ENCODE measurements at regions not wholly inside any gene's neighbourhood (a gene's known extent, or its start where the extent isn't known, plus 50 kb on each side); places are given as distances from the start of the nearest gene placed in this dataset.

DNA sequence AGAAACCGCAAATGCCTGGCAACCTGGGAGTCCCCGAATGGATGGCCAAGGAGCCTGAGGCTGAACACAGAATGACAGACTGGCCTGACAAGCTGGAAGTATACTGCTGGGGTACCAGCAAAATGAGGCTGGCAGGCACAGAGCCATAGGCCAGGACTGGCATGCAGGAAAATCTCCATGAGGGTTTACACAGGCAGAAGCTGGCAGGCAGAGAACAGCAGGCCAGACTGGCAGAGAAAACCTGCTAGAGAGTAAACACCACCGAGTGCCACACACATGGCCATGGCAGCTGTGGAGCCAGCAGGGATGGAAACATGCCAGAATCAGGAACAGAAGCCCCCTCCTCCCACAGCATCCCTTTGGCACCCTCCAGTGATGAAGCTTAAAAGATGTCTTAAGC, 63.4 kb downstream of the CRPPA start:
- no peak for DNase-seq (ENCODE audit: extremely low read depth in 1 of 4, low spot score in 3 of 4)
- H3K27ac ChIP-seq (ENCODE audit: extremely low read depth, low read depth, low read length), result no peak overlapping the region
- no peak overlapping the region for H3K4me3 ChIP-seq
- 0 out of 4 replicates have a peak overlapping the region, but pooled peaks of 1 of the 2 experiments have one; percentile 50 for H3K9ac ChIP-seq (ENCODE audit: insufficient read depth in 1 of 2, low read depth in 2 of 2, low read length in 2 of 2)
- no peaks in the 10 kb centered on the region for H3K27me3 ChIP-seq (ENCODE audit: control insufficient read depth in 2 of 2, insufficient read depth in 2 of 2, low read length in 2 of 2)
- ChIA-PET POLR2A (interaction anchor here (0.7 to 1.4 kb wide), 2 partner anchors 13 to 1389 kb away, joined by 3 to 7 read pairs; no protein-coding TSS in a partner anchor), CTCF (ENCODE audit: low intra/inter-chr PET ratio) (no interaction called here)
- no peaks in the 10 kb centered on the region for H3K9me3 ChIP-seq (replicated peaks; ENCODE audit: control insufficient read depth, insufficient read depth, low read depth, low read length)
- H3K4me2 ChIP-seq (ENCODE audit: insufficient read depth, low read length), result no peak overlapping the region
- no peaks in the 10 kb centered on the region for H3K79me2 ChIP-seq (ENCODE audit: control insufficient read depth, insufficient read depth, low read length)
- no peak overlapping the region for H2AFZ ChIP-seq (ENCODE audit: low read depth, low read length)
- in situ Hi-C loops (cut with MboI), result no loop called here
- H3K36me3 ChIP-seq (ENCODE audit: control insufficient read depth, insufficient read depth, low read length), result peaks cover 3% of the 10 kb centered on the region; the same call in 1 of the 3 replicates
- TF ChIP-seq GATA2 (CRISPR knock-in tag; IDR thresholded peaks at IDR 0.05) (no peak), ZNF212 (CRISPR knock-in tag; IDR thresholded peaks at IDR 0.05) (no peak), HDAC1 (IDR thresholded peaks at IDR 0.05) (no peak), POU5F1 (IDR thresholded peaks at IDR 0.05; ENCODE audit: borderline replicate concordance, low read depth, low read length, partially characterized antibody) (no peak), SIX5 (IDR thresholded peaks at IDR 0.05; ENCODE audit: borderline replicate concordance in 1 of 2, insufficient read depth in 1 of 2, low read depth in 1 of 2, low read length in 2 of 2) (no peak), TBP (optimal IDR thresholded peaks at IDR 0.05; ENCODE audit: low read depth, low read length) (no peak), CREM (IDR thresholded peaks at IDR 0.05; ENCODE audit: low read depth) (no peak), JUN (IDR thresholded peaks at IDR 0.05; ENCODE audit: borderline replicate concordance, low read depth, low read length) (no peak), JUN (CRISPR knock-in tag; IDR thresholded peaks at IDR 0.05; ENCODE audit: borderline replicate concordance) (no peak), KDM5B (IDR thresholded peaks at IDR 0.05; ENCODE audit: insufficient replicate concordance, low read depth, low read length) (no peak), ZNF766 (CRISPR knock-in tag; conservative IDR thresholded peaks at IDR 0.05) (no peak), CCAR2 (IDR thresholded peaks at IDR 0.05; ENCODE audit: low read depth, low read length) (no peak), MXI1 (IDR thresholded peaks at IDR 0.05; ENCODE audit: low read depth, low read length) (no peak), ZNF778 (CRISPR knock-in tag; IDR thresholded peaks at IDR 0.05) (no peak), RFX5 (IDR thresholded peaks at IDR 0.05; ENCODE audit: low read depth, low read length) (no peak), HNRNPLL (IDR thresholded peaks at IDR 0.05; ENCODE audit: low read depth, low read length, poor library complexity, severe bottlenecking) (no peak)
- TF ChIP-seq, protein P1, sequence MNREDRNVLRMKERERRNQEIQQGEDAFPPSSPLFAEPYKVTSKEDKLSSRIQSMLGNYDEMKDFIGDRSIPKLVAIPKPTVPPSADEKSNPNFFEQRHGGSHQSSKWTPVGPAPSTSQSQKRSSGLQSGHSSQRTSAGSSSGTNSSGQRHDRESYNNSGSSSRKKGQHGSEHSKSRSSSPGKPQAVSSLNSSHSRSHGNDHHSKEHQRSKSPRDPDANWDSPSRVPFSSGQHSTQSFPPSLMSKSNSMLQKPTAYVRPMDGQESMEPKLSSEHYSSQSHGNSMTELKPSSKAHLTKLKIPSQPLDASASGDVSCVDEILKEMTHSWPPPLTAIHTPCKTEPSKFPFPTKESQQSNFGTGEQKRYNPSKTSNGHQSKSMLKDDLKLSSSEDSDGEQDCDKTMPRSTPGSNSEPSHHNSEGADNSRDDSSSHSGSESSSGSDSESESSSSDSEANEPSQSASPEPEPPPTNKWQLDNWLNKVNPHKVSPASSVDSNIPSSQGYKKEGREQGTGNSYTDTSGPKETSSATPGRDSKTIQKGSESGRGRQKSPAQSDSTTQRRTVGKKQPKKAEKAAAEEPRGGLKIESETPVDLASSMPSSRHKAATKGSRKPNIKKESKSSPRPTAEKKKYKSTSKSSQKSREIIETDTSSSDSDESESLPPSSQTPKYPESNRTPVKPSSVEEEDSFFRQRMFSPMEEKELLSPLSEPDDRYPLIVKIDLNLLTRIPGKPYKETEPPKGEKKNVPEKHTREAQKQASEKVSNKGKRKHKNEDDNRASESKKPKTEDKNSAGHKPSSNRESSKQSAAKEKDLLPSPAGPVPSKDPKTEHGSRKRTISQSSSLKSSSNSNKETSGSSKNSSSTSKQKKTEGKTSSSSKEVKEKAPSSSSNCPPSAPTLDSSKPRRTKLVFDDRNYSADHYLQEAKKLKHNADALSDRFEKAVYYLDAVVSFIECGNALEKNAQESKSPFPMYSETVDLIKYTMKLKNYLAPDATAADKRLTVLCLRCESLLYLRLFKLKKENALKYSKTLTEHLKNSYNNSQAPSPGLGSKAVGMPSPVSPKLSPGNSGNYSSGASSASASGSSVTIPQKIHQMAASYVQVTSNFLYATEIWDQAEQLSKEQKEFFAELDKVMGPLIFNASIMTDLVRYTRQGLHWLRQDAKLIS (CRISPR knock-in tag; IDR thresholded peaks at IDR 0.05), result no peak
- TF ChIP-seq, protein P2, sequence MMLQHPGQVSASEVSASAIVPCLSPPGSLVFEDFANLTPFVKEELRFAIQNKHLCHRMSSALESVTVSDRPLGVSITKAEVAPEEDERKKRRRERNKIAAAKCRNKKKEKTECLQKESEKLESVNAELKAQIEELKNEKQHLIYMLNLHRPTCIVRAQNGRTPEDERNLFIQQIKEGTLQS (IDR thresholded peaks at IDR 0.05), result no peak
- TF ChIP-seq, protein P2 (CRISPR knock-in tag; conservative IDR thresholded peaks at IDR 0.05), result no peak
- no peaks in the 10 kb centered on the region; a peak in 1 of 5 replicates for H3K4me1 ChIP-seq (replicated peaks in 1 of 2; ENCODE audit: control insufficient read depth in 2 of 2, insufficient read depth in 2 of 2, low read length in 2 of 2)
- no peak for FAIRE-seq
- ATAC-seq, result no peak
- H3K9me1 ChIP-seq (ENCODE audit: control insufficient read depth, insufficient read depth, low read length), result no peaks in the 10 kb centered on the region
- WGBS (ENCODE audit: insufficient coverage, low coverage, missing lambda C conversion rate), result 74% methylated on average over 3 of the region's 3 CpGs
- no peaks in the 10 kb centered on the region for H4K20me1 ChIP-seq (replicated peaks; ENCODE audit: control insufficient read depth, insufficient read depth, low read length)
- BruUV-seq (replicated peaks), result no TSS peak
- intact Hi-C loops (cut with micrococcal nuclease), result no loop called here
